ENCODE measurements at regions not wholly inside any gene's neighbourhood (a gene's known extent, or its start where the extent isn't known, plus 50 kb on each side); places are given as distances from the start of the nearest gene placed in this dataset.

DNA sequence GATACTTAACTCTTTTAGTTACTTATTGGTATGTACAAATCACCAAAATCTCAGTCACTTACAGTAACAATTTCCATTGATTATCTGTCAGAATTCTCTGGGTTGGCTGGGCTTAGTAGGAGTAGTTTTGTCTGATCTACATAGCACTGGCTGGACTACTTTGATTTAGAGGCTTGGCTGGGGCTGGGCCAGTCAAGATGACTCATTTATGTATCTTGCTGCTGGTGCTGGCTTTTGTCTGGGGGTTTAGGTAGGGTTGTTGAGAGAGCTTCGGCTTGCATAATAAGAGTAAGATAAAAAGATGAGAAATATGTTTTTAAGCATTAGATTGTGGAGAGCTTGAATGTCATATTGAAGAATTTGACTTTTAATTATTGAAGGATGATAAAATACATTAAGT, 1093.7 kb downstream of the SLC6A15 start:
- FAIRE-seq, result no peak
- H3K9ac ChIP-seq (ENCODE audit: control insufficient read depth, extremely low read depth, insufficient read depth, low read length), result no peak overlapping the region

DNA sequence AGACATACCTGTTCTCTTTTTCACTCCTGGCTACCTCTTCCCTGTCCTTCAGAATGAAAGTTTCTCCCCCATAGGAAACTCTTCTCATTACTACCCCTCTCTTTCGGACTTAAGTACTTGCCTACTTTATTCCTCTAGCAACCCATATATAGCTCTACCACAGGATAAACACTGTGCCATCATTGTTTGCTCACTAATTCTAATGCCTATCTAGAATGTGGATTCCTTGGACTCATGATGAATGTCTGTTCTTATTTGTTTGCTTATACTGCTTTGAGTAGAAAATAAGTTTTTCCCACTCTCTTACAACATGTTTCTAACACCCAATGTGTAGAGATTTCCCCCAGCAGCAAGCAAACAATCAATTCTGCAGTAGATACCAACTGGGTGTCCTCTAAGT, 1094.9 kb downstream of the SLC6A15 start:
- H3K4me2 ChIP-seq (ENCODE audit: control insufficient read depth, extremely low read depth, insufficient read depth, low read depth, low read length), result no peak overlapping the region
- dilution Hi-C loops (cut with MboI; ENCODE audit: extremely low pct_ligation_motif_present, low sequenced_read_pairs), result no loop called here
- DNase-seq (ENCODE audit: low read depth, low spot score), result no peak

More for the DNA sequence above, 1093.7 kb downstream of the SLC6A15 start:
- no peak overlapping the region for H3K4me3 ChIP-seq (ENCODE audit: control insufficient read depth in 2 of 3, extremely low read depth in 1 of 3, insufficient read depth in 2 of 3, low read depth in 1 of 3, low read length in 3 of 3)
- H3K9me1 ChIP-seq (ENCODE audit: control insufficient read depth, extremely low read depth, insufficient read depth, low read length), result no peaks in the 10 kb centered on the region
- H3K27me3 ChIP-seq (ENCODE audit: control insufficient read depth, extremely low read depth, insufficient read depth, low read length), result no peaks in the 10 kb centered on the region
- no peaks in the 10 kb centered on the region for H3K79me2 ChIP-seq (ENCODE audit: control insufficient read depth, insufficient read depth, low read length)
- H3K4me1 ChIP-seq (ENCODE audit: control insufficient read depth, extremely low read depth, insufficient read depth, low read length), result no peaks in the 10 kb centered on the region
- H4K20me1 ChIP-seq (ENCODE audit: control insufficient read depth, extremely low read depth, insufficient read depth, low read length), result no peaks in the 10 kb centered on the region
- H3K36me3 ChIP-seq (ENCODE audit: control insufficient read depth in 2 of 2, extremely low read depth in 1 of 2, insufficient read depth in 2 of 2, low read length in 2 of 2), result no peaks in the 10 kb centered on the region
- DNase-seq (ENCODE audit: low read depth, low spot score), result no peak
- dilution Hi-C loops (cut with MboI; ENCODE audit: extremely low pct_ligation_motif_present, low sequenced_read_pairs), result no loop called here
- no peaks in the 10 kb centered on the region for H3K9me3 ChIP-seq (ENCODE audit: control insufficient read depth, low read depth, low read length)
- no peak overlapping the region for H3K4me2 ChIP-seq (ENCODE audit: control insufficient read depth, extremely low read depth, insufficient read depth, low read depth, low read length)
- TF ChIP-seq, protein P1, sequence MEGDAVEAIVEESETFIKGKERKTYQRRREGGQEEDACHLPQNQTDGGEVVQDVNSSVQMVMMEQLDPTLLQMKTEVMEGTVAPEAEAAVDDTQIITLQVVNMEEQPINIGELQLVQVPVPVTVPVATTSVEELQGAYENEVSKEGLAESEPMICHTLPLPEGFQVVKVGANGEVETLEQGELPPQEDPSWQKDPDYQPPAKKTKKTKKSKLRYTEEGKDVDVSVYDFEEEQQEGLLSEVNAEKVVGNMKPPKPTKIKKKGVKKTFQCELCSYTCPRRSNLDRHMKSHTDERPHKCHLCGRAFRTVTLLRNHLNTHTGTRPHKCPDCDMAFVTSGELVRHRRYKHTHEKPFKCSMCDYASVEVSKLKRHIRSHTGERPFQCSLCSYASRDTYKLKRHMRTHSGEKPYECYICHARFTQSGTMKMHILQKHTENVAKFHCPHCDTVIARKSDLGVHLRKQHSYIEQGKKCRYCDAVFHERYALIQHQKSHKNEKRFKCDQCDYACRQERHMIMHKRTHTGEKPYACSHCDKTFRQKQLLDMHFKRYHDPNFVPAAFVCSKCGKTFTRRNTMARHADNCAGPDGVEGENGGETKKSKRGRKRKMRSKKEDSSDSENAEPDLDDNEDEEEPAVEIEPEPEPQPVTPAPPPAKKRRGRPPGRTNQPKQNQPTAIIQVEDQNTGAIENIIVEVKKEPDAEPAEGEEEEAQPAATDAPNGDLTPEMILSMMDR (optimal IDR thresholded peaks at IDR 0.05 in 1 of 3, IDR thresholded peaks at IDR 0.05 in 1 of 3, conservative IDR thresholded peaks at IDR 0.05 in 1 of 3; ENCODE audit: extremely low read depth in 1 of 3, insufficient read depth in 2 of 3, low read length in 3 of 3), result no peak
- TF ChIP-seq EZH2 (IDR thresholded peaks at IDR 0.05; ENCODE audit: low read length), result no peak
- no peak overlapping the region for H3K27ac ChIP-seq (ENCODE audit: control insufficient read depth, insufficient read depth, low read length)
- no peak overlapping the region for H2AFZ ChIP-seq (ENCODE audit: control insufficient read depth, low read length)

More for the DNA sequence above, 1094.9 kb downstream of the SLC6A15 start:
- no peak overlapping the region for H3K4me3 ChIP-seq (ENCODE audit: control insufficient read depth in 2 of 3, extremely low read depth in 1 of 3, insufficient read depth in 2 of 3, low read depth in 1 of 3, low read length in 3 of 3)
- H3K27me3 ChIP-seq (ENCODE audit: control insufficient read depth, extremely low read depth, insufficient read depth, low read length), result no peaks in the 10 kb centered on the region
- H3K9me1 ChIP-seq (ENCODE audit: control insufficient read depth, extremely low read depth, insufficient read depth, low read length), result no peaks in the 10 kb centered on the region
- H3K9me3 ChIP-seq (ENCODE audit: control insufficient read depth, low read depth, low read length), result no peaks in the 10 kb centered on the region
- TF ChIP-seq, protein P1 (optimal IDR thresholded peaks at IDR 0.05 in 1 of 3, IDR thresholded peaks at IDR 0.05 in 1 of 3, conservative IDR thresholded peaks at IDR 0.05 in 1 of 3; ENCODE audit: extremely low read depth in 1 of 3, insufficient read depth in 2 of 3, low read length in 3 of 3), result no peak
- no peak overlapping the region for H2AFZ ChIP-seq (ENCODE audit: control insufficient read depth, low read length)
- no peak for FAIRE-seq
- no peak overlapping the region for H3K9ac ChIP-seq (ENCODE audit: control insufficient read depth, extremely low read depth, insufficient read depth, low read length)
- no peaks in the 10 kb centered on the region for H4K20me1 ChIP-seq (ENCODE audit: control insufficient read depth, extremely low read depth, insufficient read depth, low read length)
- H3K27ac ChIP-seq (ENCODE audit: control insufficient read depth, insufficient read depth, low read length), result no peak overlapping the region
- H3K4me1 ChIP-seq (ENCODE audit: control insufficient read depth, extremely low read depth, insufficient read depth, low read length), result no peaks in the 10 kb centered on the region
- no peaks in the 10 kb centered on the region for H3K79me2 ChIP-seq (ENCODE audit: control insufficient read depth, insufficient read depth, low read length)
- no peaks in the 10 kb centered on the region for H3K36me3 ChIP-seq (ENCODE audit: control insufficient read depth in 2 of 2, extremely low read depth in 1 of 2, insufficient read depth in 2 of 2, low read length in 2 of 2)

All from keratinocyte (primary cell).